Activated CD4-positive, alpha-beta T cell treated with anti-CD3 and anti-CD28 coated beads, Interleukin-2, amount 50 U/mL, for 16 hours (primary cell): ENCODE measurements at regions not wholly inside any gene's neighbourhood (a gene's known extent, or its start where the extent isn't known, plus 50 kb on each side); places are given as distances from the start of the nearest gene placed in this dataset.
A peak's percentile ranks its signal among the peaks of the same experiment; 100 is the strongest.

Source experiments
- DNase-seq: peaks from one replicate; pipeline ENCODE4 v3.0.0-alpha.2; 2020

DNA sequence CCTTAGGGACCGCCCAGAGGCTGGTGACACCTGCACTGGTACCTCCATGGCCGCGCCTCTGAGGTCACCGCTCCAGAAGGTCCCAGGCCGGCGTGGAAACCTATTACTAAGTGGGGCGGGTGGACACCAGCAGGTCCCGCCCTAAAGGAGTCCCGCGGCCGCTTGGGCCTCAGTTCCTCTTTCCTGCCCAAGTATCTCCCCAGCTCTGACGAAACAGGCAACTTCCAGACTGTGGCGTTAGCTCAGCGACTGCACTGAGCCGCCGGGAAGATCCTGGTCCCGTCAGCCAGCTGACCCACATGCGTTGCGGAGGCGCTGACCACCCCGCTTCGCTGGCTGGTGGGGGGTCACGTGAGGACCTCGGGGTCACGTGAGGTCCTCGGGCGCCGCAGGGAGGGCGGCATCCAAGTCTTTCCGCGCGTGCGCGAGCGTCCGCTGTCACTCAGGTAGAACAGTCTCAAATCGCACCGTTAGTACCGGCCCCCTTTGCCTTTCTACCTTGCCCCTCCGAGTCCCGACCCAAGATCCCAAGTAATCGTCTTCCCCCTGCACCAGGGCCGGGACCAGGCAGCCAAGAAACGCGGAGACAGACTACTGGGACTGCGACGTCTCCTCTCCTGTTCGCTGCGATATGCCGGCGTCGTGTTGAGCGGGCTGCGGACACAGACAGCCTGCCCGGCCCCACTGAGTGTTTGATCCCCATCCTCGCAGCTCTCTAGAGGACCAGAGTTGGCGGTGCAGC, 53.7 kb upstream of the KDM4C start:
- peak; percentile 91 for DNase-seq

DNA sequence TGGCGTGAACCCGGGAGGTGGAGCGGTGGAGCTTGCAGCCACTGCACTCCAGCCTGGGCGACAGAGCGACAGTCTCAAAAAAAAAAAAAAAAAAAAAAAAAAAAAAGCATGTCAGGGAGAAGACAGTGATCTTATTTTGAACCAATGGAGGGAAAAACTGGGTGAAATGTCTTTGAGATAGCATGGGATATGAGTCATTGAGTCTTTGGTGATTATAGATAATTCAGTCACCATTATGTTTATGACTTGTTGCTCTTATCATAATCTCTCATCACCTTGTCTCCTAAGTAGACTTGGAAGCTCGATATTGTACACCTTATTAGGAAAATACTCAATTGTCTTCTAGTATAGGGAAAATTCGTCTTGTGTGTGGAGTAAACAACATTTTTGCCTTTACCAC, 55.1 kb upstream of the KDM4C start:
- peak; percentile 61 for DNase-seq

- no peak for DNase-seq
Measured at GRCh38 chr9:6696178-6696577, 50.6 kb upstream of the GLDC start.

DNA sequence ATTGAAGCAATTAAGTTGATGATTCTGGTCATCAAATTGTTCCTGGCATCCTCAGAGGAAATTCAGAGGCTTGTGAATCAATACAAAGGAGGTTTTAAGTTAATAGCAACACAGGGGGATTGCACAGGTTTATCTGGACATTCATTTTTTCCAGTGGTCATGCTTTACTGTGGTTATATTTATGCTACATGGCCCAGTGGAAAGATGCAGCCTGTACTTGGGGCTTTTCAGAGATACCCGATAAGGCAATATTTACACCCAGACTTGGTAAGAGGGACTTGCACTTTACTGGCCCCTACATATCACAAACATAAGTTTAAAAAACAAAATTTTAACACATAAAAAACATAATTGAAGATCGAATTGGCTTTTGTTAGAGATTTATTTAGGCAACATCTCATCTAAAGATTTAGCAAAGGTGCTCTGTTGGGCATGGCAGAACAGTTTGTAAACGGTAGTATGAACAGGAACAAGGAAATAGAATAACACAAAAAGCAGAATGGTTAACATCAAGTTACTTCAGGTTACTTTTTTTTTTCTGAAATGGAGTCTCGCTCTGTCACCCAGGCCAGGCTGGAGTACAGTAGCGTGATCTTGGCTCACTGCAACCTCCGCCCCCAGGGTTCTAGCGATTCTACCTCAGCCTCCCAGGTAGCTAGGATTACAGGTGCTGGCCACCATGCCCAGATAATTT, 49.7 kb upstream of the GLDC start:
- no peak for DNase-seq
